GM12878 (cell line): ENCODE measurements at regions not wholly inside any gene's neighbourhood (a gene's known extent, or its start where the extent isn't known, plus 50 kb on each side); places are given as distances from the start of the nearest gene placed in this dataset.

Experiments
- ATAC-seq: fragments of 200-7000 bp; cut with Tn5 transposase; 3 replicates; pipeline ENCODE4 v1.9.1; 2020; ENCODE audit warnings: mild to moderate bottlenecking, moderate library complexity
- BruUV-seq: library from RNA; stranded (reverse); fragments of 400-500 nt; replicated peaks from 2 replicates; lab custom pipeline; 2021; lab: Mats Ljungman, UMichigan
- CTCF ChIA-PET: fragments of 300-600 bp; sonication (Branson Sonifier 250); formaldehyde crosslinking; extraction: SDS; loops from one replicate; lab custom pipeline; 2021; ENCODE audit warnings: inconsistent platforms; lab: Yijun Ruan, JAX
- POLR2A ChIA-PET: fragments of 350-600 bp; formaldehyde crosslinking; extraction: SDS; loops from one replicate; lab custom pipeline; 2021; ENCODE audit warnings: inconsistent platforms; lab: Charles Lee
- RAD21 ChIA-PET: fragments of 300-600 bp; sonication (Branson Sonifier 250); formaldehyde crosslinking; loops from one replicate; lab custom pipeline; 2023; ENCODE audit warnings: antibody characterized with exemption; ENCODE audit not compliant: unreplicated experiment; lab: Charles Lee
- SMC1A ChIA-PET: fragments of 300-600 bp; sonication (Branson Sonifier 250); formaldehyde crosslinking; loops from one replicate; lab custom pipeline; 2023; ENCODE audit not compliant: unreplicated experiment, uncharacterized antibody; lab: Charles Lee
- DNase-seq: peaks from one replicate; pipeline ENCODE4 v3.0.0-alpha.2; 2011; ENCODE audit warnings: low read depth, low spot score
- FAIRE-seq: peaks from 3 replicates; lab custom pipeline; 2011; peaks lifted over from hg19 to GRCh38; lab: Jason Lieb, UNC
- H2AFZ ChIP-seq: 2 replicates; pipeline ENCODE4 v1.6.0; 2011; ENCODE audit warnings: low read depth, low read length, control low read depth; ENCODE audit not compliant: control insufficient read depth
- H3K27ac ChIP-seq: 2 replicates; pipeline ENCODE4 v1.5.1; 2011; ENCODE audit warnings: control low read depth; ENCODE audit not compliant: control insufficient read depth, insufficient read depth
- H3K27me3 ChIP-seq, 2 experiments: replicated peaks in 1 of 2; 2 replicates each; pipeline versions ENCODE4 v1.6.0 to v1.6.1; 2011; ENCODE audit warnings: low read length in 1 of 2; ENCODE audit not compliant: control insufficient read depth in 2 of 2, insufficient read depth in 2 of 2
- H3K36me3 ChIP-seq, 2 experiments: 2 replicates each; pipeline ENCODE4 v1.5.1; 2011; ENCODE audit warnings: low read length in 1 of 2; ENCODE audit not compliant: control insufficient read depth in 2 of 2, insufficient read depth in 2 of 2
- H3K4me1 ChIP-seq: 2 replicates; pipeline ENCODE4 v1.6.1; 2011; ENCODE audit warnings: mild to moderate bottlenecking, low read length, moderate library complexity, mixed read lengths; ENCODE audit not compliant: control insufficient read depth, insufficient read depth
- H3K4me2 ChIP-seq: 2 replicates; pipeline ENCODE4 v1.6.0; 2011; ENCODE audit warnings: control low read depth; ENCODE audit not compliant: control insufficient read depth, insufficient read depth
- H3K4me3 ChIP-seq: fragments of 200-600 bp; sonication (generic); 2 replicates; pipeline ENCODE4 v1.5.1; 2016
- H3K79me2 ChIP-seq: 2 replicates; pipeline ENCODE4 v1.6.0; 2011; ENCODE audit warnings: low read length; ENCODE audit not compliant: control insufficient read depth, insufficient read depth
- H3K9ac ChIP-seq: 2 replicates; pipeline ENCODE4 v1.8.0; 2011; ENCODE audit warnings: low read length, control low read depth, mixed read lengths; ENCODE audit not compliant: control insufficient read depth, insufficient read depth
- H3K9me3 ChIP-seq: replicated peaks from 3 replicates; pipeline ENCODE4 v1.5.1; 2011; ENCODE audit warnings: mild to moderate bottlenecking, low read length; ENCODE audit not compliant: control insufficient read depth, insufficient read depth
- H4K20me1 ChIP-seq: 2 replicates; pipeline ENCODE4 v1.6.0; 2011; ENCODE audit not compliant: control insufficient read depth, insufficient read depth
- BHLHE40 ChIP-seq, 2 experiments: fragments of 450-650 bp in 1 of 2; IDR thresholded peaks; 2 replicates each; pipeline ENCODE4 v1.6.1; 2011 to 2017; ENCODE audit warnings: low read depth in 2 of 2, borderline replicate concordance in 1 of 2, improper control_type of control experiment in 1 of 2, low read length in 1 of 2, mild to moderate bottlenecking in 1 of 2
- CBX5 ChIP-seq: sonication (generic); IDR thresholded peaks from 2 replicates; pipeline ENCODE4 v1.6.1; 2016; ENCODE audit warnings: low read depth, moderate library complexity, mild to moderate bottlenecking, inconsistent platforms
- CEBPB ChIP-seq, 2 experiments: fragments of 150-350 bp in 1 of 2; IDR thresholded peaks; 2 replicates each; pipeline ENCODE4 v1.6.1; 2012 to 2014; ENCODE audit warnings: low read depth in 2 of 2, low read length in 2 of 2, borderline replicate concordance in 1 of 2, inconsistent platforms in 1 of 2
- EGR1 ChIP-seq, 2 experiments: IDR thresholded peaks; 1 replicate in 1 of 2; 2 replicates in 1 of 2; pipeline ENCODE4 v1.6.1; 2011 to 2012; ENCODE audit warnings: low read depth in 2 of 2, low read length in 2 of 2, borderline replicate concordance in 1 of 2, mild to moderate bottlenecking in 1 of 2, moderate library complexity in 1 of 2
- ETV6 ChIP-seq, 2 experiments: fragments of 450-650 bp in 1 of 2; IDR thresholded peaks in 1 of 2; conservative IDR thresholded peaks in 1 of 2; 2 replicates each; pipeline ENCODE4 v1.6.1; 2014; ENCODE audit warnings: antibody characterized with exemption in 1 of 2, borderline replicate concordance in 1 of 2, low read depth in 1 of 2, mild to moderate bottlenecking in 1 of 2, moderate library complexity in 1 of 2
- NBN ChIP-seq: fragments of 450-650 bp; IDR thresholded peaks from 2 replicates; pipeline ENCODE4 v1.6.1; 2016
- PML ChIP-seq: IDR thresholded peaks from 2 replicates; pipeline ENCODE4 v1.6.1; 2012; ENCODE audit warnings: low read length, inconsistent platforms
- POLR2AphosphoS5 ChIP-seq: IDR thresholded peaks from 2 replicates; pipeline ENCODE4 v1.6.1; 2011; ENCODE audit warnings: mild to moderate bottlenecking, low read length, inconsistent platforms
- POU2F2 ChIP-seq: IDR thresholded peaks from 3 replicates; pipeline ENCODE4 v1.6.1; 2011; ENCODE audit warnings: low read depth, mild to moderate bottlenecking, low read length, borderline replicate concordance
- RELA ChIP-seq: fragments of 450-650 bp; IDR thresholded peaks from 2 replicates; pipeline ENCODE4 v1.8.0; 2014; ENCODE audit warnings: borderline replicate concordance; ENCODE audit not compliant: partially characterized antibody
- RELB ChIP-seq: fragments of 450-650 bp; IDR thresholded peaks from 2 replicates; pipeline ENCODE4 v1.6.1; 2017; ENCODE audit warnings: low read depth, mild to moderate bottlenecking, moderate library complexity
- RFX5 ChIP-seq: IDR thresholded peaks from 2 replicates; pipeline ENCODE4 v1.6.1; 2011; ENCODE audit warnings: low read depth, low read length, improper control_type of control experiment
- RUNX3 ChIP-seq: IDR thresholded peaks from 2 replicates; pipeline ENCODE4 v1.6.1; 2012; ENCODE audit warnings: low read length, inconsistent platforms
- SMAD1 ChIP-seq: fragments of 450-650 bp; IDR thresholded peaks from 2 replicates; pipeline ENCODE4 v1.6.1; 2018; ENCODE audit warnings: mild to moderate bottlenecking, low read depth; ENCODE audit not compliant: partially characterized antibody
- SREBF2 ChIP-seq: IDR thresholded peaks from 2 replicates; pipeline ENCODE4 v1.6.1; 2012; ENCODE audit warnings: mild to moderate bottlenecking, low read length
- STAT3 ChIP-seq: IDR thresholded peaks from 2 replicates; pipeline ENCODE4 v1.6.1; 2011; ENCODE audit warnings: low read depth, low read length, improper control_type of control experiment
- YY1 ChIP-seq: IDR thresholded peaks from 2 replicates; pipeline ENCODE4 v1.6.1; 2011; ENCODE audit warnings: low read depth, mild to moderate bottlenecking, low read length
- ZNF274 ChIP-seq: IDR thresholded peaks from one replicate; pipeline ENCODE4 v1.8.0; 2011; ENCODE audit not compliant: insufficient read length, insufficient read depth
- ZNF384 ChIP-seq: IDR thresholded peaks from 2 replicates; pipeline ENCODE4 v1.6.1; 2012; ENCODE audit warnings: low read depth, mild to moderate bottlenecking, low read length, improper control_type of control experiment, borderline replicate concordance
- WGBS: methylation state at CpG from one replicate; pipeline ENCODE4 v1.1.6; 2016; ENCODE audit warnings: low lambda C conversion rate; ENCODE audit not compliant: insufficient replicate concordance, insufficient coverage; ENCODE audit errors: missing lambda C conversion rate; 5-methylcytosine and 5-hydroxymethylcytosine counted together
- in situ Hi-C: fragments of 300-500 bp; cut with MboI; formaldehyde crosslinking; loops from 9 replicates; pipeline ENCODE4 v1.14.3; 2018; ENCODE audit warnings: mixed read lengths
- intact Hi-C: fragments of 100-400 bp; cut with micrococcal nuclease; formaldehyde crosslinking; loops from one replicate; pipeline ENCODE4 v1.14.2; 2022; ENCODE audit not compliant: unreplicated experiment

- H3K4me2 ChIP-seq = no peak overlapping the region
- no peak overlapping the region for H3K4me3 ChIP-seq
- 21% methylated on average over 8 of the region's 8 CpGs for WGBS
- H3K27me3 ChIP-seq = peaks cover 0 to 7% of the 10 kb centered on the region in 2 experiments; a peak in 1 of 4 replicates
- TF ChIP-seq CEBPB (IDR thresholded peaks at IDR 0.05; ENCODE audit: borderline replicate concordance in 1 of 2, low read depth in 2 of 2, low read length in 2 of 2) (no peak), ZNF274 (no peak), RUNX3 (no peak), BHLHE40 (IDR thresholded peaks at IDR 0.05; ENCODE audit: borderline replicate concordance in 1 of 2, low read depth in 2 of 2, low read length in 1 of 2) (no peak), YY1 (no peak)
- H2AFZ ChIP-seq = no peak overlapping the region
- H3K36me3 ChIP-seq = no peaks in the 10 kb centered on the region
- H3K9me3 ChIP-seq = no peaks in the 10 kb centered on the region
- intact Hi-C loops = no loop called here
- ChIA-PET CTCF (no interaction called here), POLR2A (no interaction called here), SMC1A (interaction anchor here (0.5 kb wide), 1 partner anchor 507 kb away, joined by 3 read pairs; no protein-coding TSS in a partner anchor), RAD21 (no interaction called here)
- DNase-seq (no peak), ATAC-seq (no peak), FAIRE-seq (no peak)
- H3K9ac ChIP-seq = no peak overlapping the region
- BruUV-seq = no TSS peak
- no peaks in the 10 kb centered on the region for H3K79me2 ChIP-seq
- no peaks in the 10 kb centered on the region for H4K20me1 ChIP-seq
- no peaks in the 10 kb centered on the region for H3K4me1 ChIP-seq
- H3K27ac ChIP-seq = no peak overlapping the region
- in situ Hi-C loops = no loop called here
Observed at GRCh38 chr16:54369861-54370260, 83.3 kb upstream of the IRX3 start.

DNA sequence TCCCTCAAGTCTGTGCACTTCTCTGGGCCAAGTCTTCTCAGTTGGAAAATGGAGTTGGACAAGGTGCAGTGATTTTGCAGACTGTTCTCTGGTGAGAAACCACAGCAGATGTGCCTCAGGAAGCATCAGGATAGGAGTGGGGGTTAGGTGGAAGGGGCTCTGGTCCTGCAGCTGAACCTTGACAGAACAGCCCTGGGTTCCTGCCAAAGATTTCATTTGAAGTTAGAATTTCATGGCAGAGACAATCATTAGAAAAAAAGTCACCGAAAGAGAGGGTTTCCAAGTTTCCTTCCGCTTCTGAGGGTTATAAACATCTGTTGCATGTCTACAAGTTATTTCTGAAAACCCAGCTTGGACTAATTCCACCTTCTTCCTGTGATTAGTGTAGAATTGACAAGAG lies 80.4 kb upstream of the IRX3 start:
- ATAC-seq = no peak
- no peak for FAIRE-seq
- no peak overlapping the region for H3K4me3 ChIP-seq
- no peaks in the 10 kb centered on the region for H3K4me1 ChIP-seq
- WGBS = 4% methylated on average over 2 of the region's 2 CpGs
- no peak for DNase-seq
- no peak overlapping the region for H3K27ac ChIP-seq
- in situ Hi-C loops (no loop called here), intact Hi-C loops (no loop called here)
- ChIA-PET CTCF (no interaction called here), SMC1A (no interaction called here), POLR2A (no interaction called here), RAD21 (no interaction called here)
- BruUV-seq = no TSS peak
- no peaks in the 10 kb centered on the region for H4K20me1 ChIP-seq
- no peak overlapping the region for H3K9ac ChIP-seq
- no peaks in the 10 kb centered on the region for H3K9me3 ChIP-seq
- peaks cover 0 to 3% of the 10 kb centered on the region in 2 experiments; a peak in 1 of 4 replicates for H3K27me3 ChIP-seq
- no peak overlapping the region for H3K4me2 ChIP-seq
- no peak overlapping the region for H2AFZ ChIP-seq
- H3K36me3 ChIP-seq = no peaks in the 10 kb centered on the region
- H3K79me2 ChIP-seq = no peaks in the 10 kb centered on the region
- TF ChIP-seq PML (no peak), RUNX3 (no peak), POLR2AphosphoS5 (no peak), RELB (no peak), POU2F2 (no peak), SREBF2 (no peak), SMAD1 (no peak), ZNF384 (no peak), CBX5 (no peak), RFX5 (no peak), STAT3 (no peak), EGR1 (IDR thresholded peaks at IDR 0.05; ENCODE audit: borderline replicate concordance in 1 of 2, low read depth in 2 of 2, low read length in 2 of 2) (no peak), NBN (no peak), RELA (no peak), ETV6 (conservative IDR thresholded peaks at IDR 0.05 in 1 of 2, IDR thresholded peaks at IDR 0.05 in 1 of 2; ENCODE audit: borderline replicate concordance in 1 of 2, low read depth in 1 of 2) (no peak)
